ENCODE measurements at regions not wholly inside any gene's neighbourhood (a gene's known extent, or its start where the extent isn't known, plus 50 kb on each side); places are given as distances from the start of the nearest gene placed in this dataset.

- Histone ChIP-seq H3K27ac (replicated peaks) (no peak overlapping the region), H3K27me3 (ENCODE audit: insufficient read depth, poor library complexity, severe bottlenecking) (no peaks in the 10 kb centered on the region), H3K4me3 (replicated peaks; ENCODE audit: insufficient read depth, low read length) (no peak overlapping the region)
- TF ChIP-seq REST (IDR thresholded peaks at IDR 0.05; ENCODE audit: insufficient replicate concordance, low read depth) (no peak), CTCF (IDR thresholded peaks at IDR 0.05; ENCODE audit: insufficient read depth, low read length) (no peak), POLR2AphosphoS5 (IDR thresholded peaks at IDR 0.05; ENCODE audit: low read depth) (no peak), GABPA (IDR thresholded peaks at IDR 0.05; ENCODE audit: low read depth) (no peak), SPI1 (IDR thresholded peaks at IDR 0.05; ENCODE audit: borderline replicate concordance, low read depth) (no peak)
- DNase-seq (ENCODE audit: low read depth in 1 of 2, low spot score in 1 of 2): no peak
Measured at GRCh38 chr6:112781241-112781640, 434.1 kb downstream of the RFPL4B start.

- no peak overlapping the region for H3K4me3 ChIP-seq (replicated peaks; ENCODE audit: insufficient read depth, low read length)
- no peak for DNase-seq (ENCODE audit: low read depth in 1 of 2, low spot score in 1 of 2)
- no peaks in the 10 kb centered on the region for H3K27me3 ChIP-seq (ENCODE audit: insufficient read depth, poor library complexity, severe bottlenecking)
- no peak overlapping the region for H3K27ac ChIP-seq (replicated peaks)
- TF ChIP-seq CTCF (IDR thresholded peaks at IDR 0.05; ENCODE audit: insufficient read depth, low read length): no peak
- no peak for TF ChIP-seq SPI1 (IDR thresholded peaks at IDR 0.05; ENCODE audit: borderline replicate concordance, low read depth)
- no peak for TF ChIP-seq GABPA (IDR thresholded peaks at IDR 0.05; ENCODE audit: low read depth)
- TF ChIP-seq REST (IDR thresholded peaks at IDR 0.05; ENCODE audit: insufficient replicate concordance, low read depth): no peak
- TF ChIP-seq POLR2AphosphoS5 (IDR thresholded peaks at IDR 0.05; ENCODE audit: low read depth): no peak
Measured at GRCh38 chr6:112785408-112785807, 438.3 kb downstream of the RFPL4B start.

GRCh38 chr6:112786801-112787200, 439.7 kb downstream of the RFPL4B start:
- Histone ChIP-seq H3K4me3 (replicated peaks; ENCODE audit: insufficient read depth, low read length) (no peak overlapping the region), H3K27ac (replicated peaks) (no peak overlapping the region), H3K27me3 (ENCODE audit: insufficient read depth, poor library complexity, severe bottlenecking) (no peaks in the 10 kb centered on the region)
- DNase-seq (ENCODE audit: low read depth in 1 of 2, low spot score in 1 of 2): no peak
- no peak for TF ChIP-seq GABPA (IDR thresholded peaks at IDR 0.05; ENCODE audit: low read depth)
- no peak for TF ChIP-seq CTCF (IDR thresholded peaks at IDR 0.05; ENCODE audit: insufficient read depth, low read length)
- TF ChIP-seq POLR2AphosphoS5 (IDR thresholded peaks at IDR 0.05; ENCODE audit: low read depth): no peak
- no peak for TF ChIP-seq SPI1 (IDR thresholded peaks at IDR 0.05; ENCODE audit: borderline replicate concordance, low read depth)
- no peak for TF ChIP-seq REST (IDR thresholded peaks at IDR 0.05; ENCODE audit: insufficient replicate concordance, low read depth)
